ENCODE measurements at regions not wholly inside any gene's neighbourhood (a gene's known extent, or its start where the extent isn't known, plus 50 kb on each side); places are given as distances from the start of the nearest gene placed in this dataset.

DNA sequence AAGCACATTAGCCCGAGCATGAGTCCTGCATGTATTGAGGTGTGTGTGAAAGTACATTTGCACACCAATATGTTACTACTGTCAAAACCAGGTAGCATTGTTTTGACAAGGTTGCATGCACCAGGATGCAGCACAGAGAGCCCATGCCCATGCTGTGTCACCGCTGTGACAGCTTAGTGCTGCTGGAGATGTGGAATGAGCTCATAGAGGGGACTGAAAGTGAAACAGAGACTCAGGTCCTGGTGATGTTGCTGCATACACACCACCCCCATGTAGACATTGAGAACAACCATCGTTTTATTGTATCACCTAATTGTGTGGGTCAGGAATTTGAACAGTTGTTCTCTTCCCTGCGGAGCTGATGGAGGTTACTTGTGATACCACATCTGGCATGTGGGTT lies 53.0 kb downstream of the GADD45G start:
- TF ChIP-seq, protein P1, sequence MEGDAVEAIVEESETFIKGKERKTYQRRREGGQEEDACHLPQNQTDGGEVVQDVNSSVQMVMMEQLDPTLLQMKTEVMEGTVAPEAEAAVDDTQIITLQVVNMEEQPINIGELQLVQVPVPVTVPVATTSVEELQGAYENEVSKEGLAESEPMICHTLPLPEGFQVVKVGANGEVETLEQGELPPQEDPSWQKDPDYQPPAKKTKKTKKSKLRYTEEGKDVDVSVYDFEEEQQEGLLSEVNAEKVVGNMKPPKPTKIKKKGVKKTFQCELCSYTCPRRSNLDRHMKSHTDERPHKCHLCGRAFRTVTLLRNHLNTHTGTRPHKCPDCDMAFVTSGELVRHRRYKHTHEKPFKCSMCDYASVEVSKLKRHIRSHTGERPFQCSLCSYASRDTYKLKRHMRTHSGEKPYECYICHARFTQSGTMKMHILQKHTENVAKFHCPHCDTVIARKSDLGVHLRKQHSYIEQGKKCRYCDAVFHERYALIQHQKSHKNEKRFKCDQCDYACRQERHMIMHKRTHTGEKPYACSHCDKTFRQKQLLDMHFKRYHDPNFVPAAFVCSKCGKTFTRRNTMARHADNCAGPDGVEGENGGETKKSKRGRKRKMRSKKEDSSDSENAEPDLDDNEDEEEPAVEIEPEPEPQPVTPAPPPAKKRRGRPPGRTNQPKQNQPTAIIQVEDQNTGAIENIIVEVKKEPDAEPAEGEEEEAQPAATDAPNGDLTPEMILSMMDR (conservative IDR thresholded peaks at IDR 0.05; ENCODE audit: low read length), result no peak
- no peak for TF ChIP-seq EZH2phosphoT487 (IDR thresholded peaks at IDR 0.05; ENCODE audit: borderline replicate concordance, low read depth, low read length)

Data from OCI-LY7 (cell line).